Sigmoid colon (tissue), 6 donors: ENCODE measurements at regions not wholly inside any gene's neighbourhood (a gene's known extent, or its start where the extent isn't known, plus 50 kb on each side); places are given as distances from the start of the nearest gene placed in this dataset.

Experiments used
- DNase-seq: peaks from one replicate; pipeline ENCODE4 v3.0.0-alpha.2; 2019
- H3K27ac ChIP-seq, 4 donors: fragments of 200-600 bp; sonication (generic); one replicate each; pipeline ENCODE4 v1.5.1; 2016 to 2019; ENCODE audit warnings: mild to moderate bottlenecking in 1 of 4
- H3K27me3 ChIP-seq, 3 donors: fragments of 200-600 bp; sonication (generic); one replicate each; pipeline ENCODE4 v1.5.1; 2019; ENCODE audit warnings: mild to moderate bottlenecking in 1 of 3
- H3K36me3 ChIP-seq, 4 donors: fragments of 200-600 bp; sonication (generic); one replicate each; pipeline ENCODE4 v1.5.1; 2016 to 2019
- H3K4me1 ChIP-seq, 4 donors: fragments of 200-600 bp; sonication (generic); one replicate each; pipeline ENCODE4 v1.5.1; 2017 to 2019
- H3K4me3 ChIP-seq, 4 donors: fragments of 200-600 bp; sonication (generic); one replicate each; pipeline ENCODE4 v1.5.1; 2017 to 2019; ENCODE audit warnings: mild to moderate bottlenecking in 2 of 4, moderate library complexity in 1 of 4
- H3K9me3 ChIP-seq, 4 donors: fragments of 200-600 bp in 3 of 4; sonication (generic) in 3 of 4; one replicate each; pipeline versions ENCODE4 v1.5.1 to v1.6.1; 2013 to 2019
- CTCF ChIP-seq, 4 experiments: fragments of 450-650 bp in 3 of 4; fragments of 200-600 bp in 1 of 4; IDR thresholded peaks; one replicate each; pipeline ENCODE4 v1.5.1; 2016 to 2019; ENCODE audit warnings: antibody characterized with exemption in 4 of 4, mild to moderate bottlenecking in 3 of 4, moderate library complexity in 2 of 4
- EP300 ChIP-seq, 4 donors: sonication (generic); formaldehyde crosslinking; IDR thresholded peaks; one replicate each; pipeline ENCODE4 v1.6.1; 2017; ENCODE audit warnings: antibody characterized with exemption in 4 of 4
- POLR2A ChIP-seq, 2 donors: fragments of 450-650 bp; IDR thresholded peaks; one replicate each; pipeline ENCODE4 v1.6.1; 2016; ENCODE audit warnings: antibody characterized with exemption in 2 of 2, mild to moderate bottlenecking in 2 of 2, moderate library complexity in 2 of 2
- POLR2AphosphoS5 ChIP-seq, 4 donors: sonication (generic); formaldehyde crosslinking; IDR thresholded peaks; one replicate each; pipeline ENCODE4 v1.6.1; 2017; ENCODE audit warnings: antibody characterized with exemption in 4 of 4
- WGBS, 2 donors: extraction: QIAGEN DNeasy Blood & Tissue Kit; methylation state at CpG; one replicate each; pipeline ENCODE4 v1.1.7; 2013; 5-methylcytosine and 5-hydroxymethylcytosine counted together
- intact Hi-C: fragments of 100-400 bp; cut with DNase I; formaldehyde crosslinking; loops from one replicate; pipeline ENCODE4 v1.15.1; 2023
- donor health status: healthy with polysubstance abuse.
- donor health status: healthy.

DNA sequence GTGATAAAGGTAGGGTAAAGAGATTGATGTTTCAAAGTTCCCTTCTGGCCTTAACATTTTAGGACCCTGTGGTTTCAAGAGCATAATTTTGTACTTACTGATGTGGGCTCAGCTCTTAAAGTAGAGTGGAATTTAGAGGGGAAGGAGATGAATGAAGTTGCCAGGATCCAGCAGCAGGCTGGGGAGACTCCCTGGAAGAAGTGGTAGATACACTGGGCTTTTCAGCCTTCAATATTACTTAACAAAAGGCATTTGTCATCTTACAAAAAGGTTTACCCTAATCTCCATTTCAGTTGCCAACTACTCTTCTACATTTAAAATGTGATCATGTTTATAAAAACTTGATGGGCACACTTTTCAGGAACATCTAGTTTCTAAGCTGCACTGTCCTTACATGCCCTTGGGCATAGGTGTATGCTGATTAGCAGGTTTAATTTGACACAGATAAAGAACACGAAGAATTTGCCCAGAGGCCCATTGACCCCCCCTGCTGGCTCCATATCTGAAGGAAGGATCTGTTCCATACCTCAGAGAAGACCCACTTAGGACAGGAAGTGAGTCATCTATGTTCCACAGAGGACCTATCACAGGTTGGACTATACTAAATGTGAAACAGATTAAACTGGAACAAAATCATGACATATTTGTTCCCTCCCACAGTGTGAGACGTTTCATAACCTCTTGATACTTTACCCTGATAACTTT lies 93.0 kb upstream of the LPP start:
- H3K27me3 ChIP-seq: no peaks in the 10 kb centered on the region
- intact Hi-C loops: no loop called here
- H3K4me1 ChIP-seq: peaks cover 0 to 16% (median 6%) of the 10 kb centered on the region in 4 donors
- no peaks in the 10 kb centered on the region for H3K9me3 ChIP-seq
- DNase-seq: no peak
- H3K36me3 ChIP-seq: no peaks in the 10 kb centered on the region
- H3K4me3 ChIP-seq: no peak overlapping the region
- WGBS, 2 donors: 14 to 47% methylated on average over 2 of the region's 2 CpGs
- TF ChIP-seq CTCF (IDR thresholded peaks at IDR 0.05): no peak
- TF ChIP-seq POLR2AphosphoS5 (IDR thresholded peaks at IDR 0.05): no peak
- no peak overlapping the region for H3K27ac ChIP-seq

- no peaks in the 10 kb centered on the region for H3K27me3 ChIP-seq
- DNase-seq: no peak
- peaks cover 0 to 16% (median 6%) of the 10 kb centered on the region in 4 donors for H3K4me1 ChIP-seq
- H3K4me3 ChIP-seq: no peak overlapping the region
- H3K36me3 ChIP-seq: no peaks in the 10 kb centered on the region
- intact Hi-C loops: no loop called here
- WGBS, 2 donors: 88 to 92% methylated on average over 2 of the region's 2 CpGs
- no peaks in the 10 kb centered on the region for H3K9me3 ChIP-seq
- no peak overlapping the region for H3K27ac ChIP-seq
- TF ChIP-seq POLR2A (IDR thresholded peaks at IDR 0.05) (no peak), CTCF (IDR thresholded peaks at IDR 0.05) (no peak), EP300 (IDR thresholded peaks at IDR 0.05) (no peak), POLR2AphosphoS5 (IDR thresholded peaks at IDR 0.05) (no peak)
These were observed 91.7 kb upstream of the LPP start for GRCh38 chr3:188062216-188062615.

DNA sequence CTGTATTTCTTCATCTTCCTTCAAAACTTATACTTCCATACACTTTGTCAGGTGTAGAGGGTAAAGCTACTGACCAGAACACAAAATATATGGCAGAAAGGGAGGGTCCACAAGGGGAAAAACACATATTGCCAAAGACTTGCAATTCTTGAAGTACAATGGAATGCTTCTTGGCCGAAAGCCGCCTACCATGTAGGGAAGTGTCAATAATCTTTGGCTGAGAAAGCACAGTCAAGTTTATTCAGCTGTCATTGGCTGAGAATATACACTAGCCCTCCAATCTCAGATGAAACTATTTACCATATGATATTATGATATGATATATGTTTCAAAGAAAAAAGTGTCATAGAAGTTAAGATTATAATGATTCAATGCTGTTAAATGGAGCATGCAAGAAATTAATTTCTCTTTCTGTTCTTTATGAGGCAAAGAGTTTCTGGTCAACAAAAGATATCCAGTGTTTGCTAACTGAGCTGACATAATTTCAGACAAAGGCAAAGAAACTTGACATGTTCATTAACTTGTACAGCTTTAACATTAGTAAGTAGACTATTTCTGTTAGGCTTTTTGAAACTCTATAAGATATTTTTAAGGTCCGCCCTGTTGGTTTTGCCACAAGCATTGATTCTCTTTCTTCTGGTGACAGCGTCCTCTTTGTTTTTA lies 89.0 kb upstream of the LPP start:
- 64 to 80% methylated on average over 4 of the region's 4 CpGs for WGBS, 2 donors
- no peak for TF ChIP-seq POLR2A (IDR thresholded peaks at IDR 0.05)
- no peak for TF ChIP-seq CTCF (IDR thresholded peaks at IDR 0.05)
- no peak for TF ChIP-seq EP300 (IDR thresholded peaks at IDR 0.05)
- no peak for TF ChIP-seq POLR2AphosphoS5 (IDR thresholded peaks at IDR 0.05)
- DNase-seq: no peak
- peaks cover 0 to 12% (median 6%) of the 10 kb centered on the region in 4 donors for H3K4me1 ChIP-seq
- intact Hi-C loops: no loop called here
- H3K27ac ChIP-seq: no peak overlapping the region
- no peaks in the 10 kb centered on the region for H3K36me3 ChIP-seq
- no peaks in the 10 kb centered on the region for H3K27me3 ChIP-seq
- H3K9me3 ChIP-seq: no peaks in the 10 kb centered on the region
- no peak overlapping the region for H3K4me3 ChIP-seq

GRCh38 chr3:188066141-188066540 lies 87.8 kb upstream of the LPP start:
- H3K4me1 ChIP-seq: peaks cover 0 to 4% (median 2%) of the 10 kb centered on the region in 4 donors
- H3K27ac ChIP-seq: no peak overlapping the region
- DNase-seq: no peak
- no peak overlapping the region for H3K4me3 ChIP-seq
- WGBS, 2 donors: 92 to 96% methylated on average over 5 of the region's 5 CpGs
- H3K9me3 ChIP-seq: no peaks in the 10 kb centered on the region
- no peaks in the 10 kb centered on the region for H3K36me3 ChIP-seq
- TF ChIP-seq EP300 (IDR thresholded peaks at IDR 0.05) (no peak), POLR2A (IDR thresholded peaks at IDR 0.05) (no peak), CTCF (IDR thresholded peaks at IDR 0.05) (no peak), POLR2AphosphoS5 (IDR thresholded peaks at IDR 0.05) (no peak)
- H3K27me3 ChIP-seq: no peaks in the 10 kb centered on the region
- intact Hi-C loops: no loop called here
